KMS-11 (cell line): ENCODE measurements at regions not wholly inside any gene's neighbourhood (a gene's known extent, or its start where the extent isn't known, plus 50 kb on each side); places are given as distances from the start of the nearest gene placed in this dataset.

ENCODE experiments used
- H2AFZ ChIP-seq: fragments of 200-600 bp; sonication (generic); 2 replicates; pipeline ENCODE4 v1.6.1; 2016; ENCODE audit warnings: antibody characterized with exemption, mixed run types, low read depth
- H3K27ac ChIP-seq: fragments of 200-600 bp; sonication (generic); 2 replicates; pipeline ENCODE4 v1.6.1; 2016; ENCODE audit warnings: mild to moderate bottlenecking, mixed run types
- H3K27me3 ChIP-seq: fragments of 200-600 bp; sonication (generic); 2 replicates; pipeline ENCODE4 v1.6.1; 2017; ENCODE audit warnings: mild to moderate bottlenecking, low read depth, mixed run types, moderate library complexity; ENCODE audit not compliant: insufficient read depth
- H3K36me3 ChIP-seq: fragments of 200-600 bp; sonication (generic); 2 replicates; pipeline ENCODE4 v1.6.1; 2017; ENCODE audit warnings: mild to moderate bottlenecking, mixed run types; ENCODE audit not compliant: insufficient read depth
- H3K4me1 ChIP-seq: fragments of 200-600 bp; sonication (generic); 2 replicates; pipeline ENCODE4 v1.6.1; 2016; ENCODE audit warnings: mild to moderate bottlenecking, low read depth, mixed run types; ENCODE audit not compliant: poor library complexity, severe bottlenecking
- H3K4me2 ChIP-seq: fragments of 200-600 bp; sonication (generic); 2 replicates; pipeline ENCODE4 v1.7.0; 2016; ENCODE audit warnings: mild to moderate bottlenecking, mixed run types
- H3K4me3 ChIP-seq: fragments of 200-600 bp; sonication (generic); IDR thresholded peaks from 2 replicates; pipeline ENCODE4 v1.6.1; 2017; ENCODE audit warnings: low read depth, low read length, mixed read lengths; ENCODE audit not compliant: insufficient read depth
- H3K79me2 ChIP-seq: fragments of 200-600 bp; sonication (generic); 2 replicates; pipeline ENCODE4 v1.6.1; 2016; ENCODE audit warnings: low read depth, mixed run types; ENCODE audit not compliant: insufficient read depth
- H3K9ac ChIP-seq: fragments of 200-600 bp; sonication (generic); 2 replicates; pipeline ENCODE4 v1.6.1; 2016; ENCODE audit warnings: mild to moderate bottlenecking, mixed run types
- H4K20me1 ChIP-seq: fragments of 200-600 bp; sonication (generic); 2 replicates; pipeline ENCODE4 v1.6.1; 2016; ENCODE audit warnings: mild to moderate bottlenecking, mixed run types; ENCODE audit not compliant: insufficient read depth
- CTCF ChIP-seq: fragments of 200-600 bp; sonication (generic); conservative IDR thresholded peaks from 2 replicates; pipeline ENCODE4 v1.6.1; 2017; ENCODE audit warnings: low read depth, mild to moderate bottlenecking, antibody characterized with exemption, low read length, moderate library complexity, mixed read lengths

GRCh38 chr21:27802816-27803475, 836.1 kb upstream of the ADAMTS5 start:
- no peak overlapping the region for H3K4me3 ChIP-seq
- H3K9ac ChIP-seq: no peak overlapping the region
- H3K79me2 ChIP-seq: no peaks in the 10 kb centered on the region
- H3K4me2 ChIP-seq: no peak overlapping the region
- H2AFZ ChIP-seq: no peak overlapping the region
- H3K27ac ChIP-seq: no peak overlapping the region
- no peaks in the 10 kb centered on the region for H3K4me1 ChIP-seq
- TF ChIP-seq CTCF: peak; percentile 68
- no peaks in the 10 kb centered on the region for H4K20me1 ChIP-seq
- H3K36me3 ChIP-seq: no peaks in the 10 kb centered on the region
- H3K27me3 ChIP-seq: no peaks in the 10 kb centered on the region

GRCh38 chr21:27799861-27800260, 833.0 kb upstream of the ADAMTS5 start:
- Histone ChIP-seq H3K27me3 (no peaks in the 10 kb centered on the region), H3K4me3 (no peak overlapping the region), H3K79me2 (no peaks in the 10 kb centered on the region), H3K4me2 (no peak overlapping the region), H4K20me1 (no peaks in the 10 kb centered on the region), H3K9ac (no peak overlapping the region), H3K36me3 (no peaks in the 10 kb centered on the region), H2AFZ (no peak overlapping the region), H3K4me1 (no peaks in the 10 kb centered on the region), H3K27ac (no peak overlapping the region)
- TF ChIP-seq CTCF: no peak

- Histone ChIP-seq H3K9ac (no peak overlapping the region), H4K20me1 (no peaks in the 10 kb centered on the region), H3K4me1 (no peaks in the 10 kb centered on the region), H3K36me3 (no peaks in the 10 kb centered on the region), H3K79me2 (no peaks in the 10 kb centered on the region), H3K27ac (no peak overlapping the region), H3K4me3 (no peak overlapping the region), H3K4me2 (no peak overlapping the region), H3K27me3 (no peaks in the 10 kb centered on the region), H2AFZ (no peak overlapping the region)
- TF ChIP-seq CTCF: no peak
Observed at GRCh38 chr21:27796106-27796505, 829.2 kb upstream of the ADAMTS5 start.

- no peaks in the 10 kb centered on the region for H3K27me3 ChIP-seq
- no peaks in the 10 kb centered on the region for H3K79me2 ChIP-seq
- no peak overlapping the region for H3K4me3 ChIP-seq
- no peaks in the 10 kb centered on the region for H3K4me1 ChIP-seq
- TF ChIP-seq CTCF: no peak
- no peak overlapping the region for H3K4me2 ChIP-seq
- H4K20me1 ChIP-seq: no peaks in the 10 kb centered on the region
- no peaks in the 10 kb centered on the region for H3K36me3 ChIP-seq
- no peak overlapping the region for H2AFZ ChIP-seq
- no peak overlapping the region for H3K27ac ChIP-seq
- no peak overlapping the region for H3K9ac ChIP-seq
Observed at GRCh38 chr21:27795418-27795817, 828.5 kb upstream of the ADAMTS5 start.
